HEK293 (cell line): ENCODE measurements at regions not wholly inside any gene's neighbourhood (a gene's known extent, or its start where the extent isn't known, plus 50 kb on each side); places are given as distances from the start of the nearest gene placed in this dataset.

Experiments used
- CTCF ChIA-PET: fragments of 350-600 bp; formaldehyde crosslinking; extraction: SDS; loops from one replicate; lab custom pipeline; 2021; ENCODE audit warnings: antibody characterized with exemption; lab: Yijun Ruan, JAX
- POLR2A ChIA-PET: fragments of 300-600 bp; formaldehyde crosslinking; extraction: SDS; loops from one replicate; lab custom pipeline; 2020; ENCODE audit warnings: antibody characterized with exemption, inconsistent platforms; lab: Yijun Ruan, JAX
- H3K27ac ChIP-seq: fragments of 200-500 bp; sonication (Bioruptor generic); 2 replicates; pipeline ENCODE4 v1.5.1; 2014; ENCODE audit warnings: low read depth, low read length, control low read depth, inconsistent platforms; ENCODE audit errors: extremely low read depth
- H3K36me3 ChIP-seq, 2 experiments: fragments of 200-500 bp in 1 of 2; sonication (Bioruptor generic) in 1 of 2; 1 replicate in 1 of 2; 2 replicates in 1 of 2; pipeline ENCODE4 v1.5.1; 2014 to 2017; ENCODE audit warnings: inconsistent platforms in 2 of 2, low read length in 2 of 2; ENCODE audit not compliant: control insufficient read depth in 2 of 2, insufficient read depth in 1 of 2
- H3K4me1 ChIP-seq: fragments of 200-500 bp; sonication (Bioruptor generic); 2 replicates; pipeline ENCODE4 v1.5.1; 2014; ENCODE audit warnings: mild to moderate bottlenecking, low read length, inconsistent platforms; ENCODE audit not compliant: control insufficient read depth, insufficient read depth
- H3K4me3 ChIP-seq: 2 replicates; pipeline ENCODE4 v1.5.1; 2011; ENCODE audit warnings: low read depth, mild to moderate bottlenecking, control low read depth, low read length, moderate library complexity
- H3K9me3 ChIP-seq: fragments of 200-500 bp; sonication (Bioruptor generic); 2 replicates; pipeline ENCODE4 v1.5.1; 2014; ENCODE audit warnings: low read depth, low read length, inconsistent platforms; ENCODE audit not compliant: control insufficient read depth, insufficient read depth
- CTCF ChIP-seq: fragments of 450-650 bp; formaldehyde crosslinking; IDR thresholded peaks from 2 replicates; pipeline ENCODE4 v1.5.1; 2016; ENCODE audit warnings: missing biosample characterization, missing genetic modification characterization
- HOXA7 ChIP-seq: sonication (generic); formaldehyde crosslinking; IDR thresholded peaks from 2 replicates; pipeline ENCODE4 v1.8.1; 2022; ENCODE audit warnings: missing genetic modification reagents, borderline replicate concordance
- HOXD13 ChIP-seq: sonication (generic); formaldehyde crosslinking; IDR thresholded peaks from 2 replicates; pipeline ENCODE4 v1.8.0; 2022; ENCODE audit warnings: missing genetic modification reagents, borderline replicate concordance
- MYNN ChIP-seq: fragments of 450-650 bp; formaldehyde crosslinking; IDR thresholded peaks from 2 replicates; pipeline ENCODE4 v1.5.1; 2016; ENCODE audit warnings: missing biosample characterization, missing genetic modification characterization, borderline replicate concordance
- PRDM10 ChIP-seq: fragments of 450-650 bp; formaldehyde crosslinking; IDR thresholded peaks from 2 replicates; pipeline ENCODE4 v1.5.1; 2016; ENCODE audit warnings: missing biosample characterization, missing genetic modification characterization
- SP3 ChIP-seq: fragments of 450-650 bp; formaldehyde crosslinking; IDR thresholded peaks from 2 replicates; pipeline ENCODE4 v1.5.1; 2016; ENCODE audit warnings: missing biosample characterization, missing genetic modification characterization
- ZEB2 ChIP-seq: fragments of 450-650 bp; formaldehyde crosslinking; IDR thresholded peaks from 2 replicates; pipeline ENCODE4 v1.5.1; 2016; ENCODE audit warnings: missing biosample characterization, missing genetic modification characterization
- ZFP41 ChIP-seq: fragments of 450-650 bp; formaldehyde crosslinking; IDR thresholded peaks from 2 replicates; pipeline ENCODE4 v1.5.1; 2016; ENCODE audit warnings: missing biosample characterization, missing genetic modification characterization, borderline replicate concordance
- ZNF133 ChIP-seq: fragments of 450-650 bp; formaldehyde crosslinking; IDR thresholded peaks from 2 replicates; pipeline ENCODE4 v1.5.1; 2016; ENCODE audit warnings: missing biosample characterization, missing genetic modification characterization
- ZNF341 ChIP-seq: fragments of 450-650 bp; formaldehyde crosslinking; IDR thresholded peaks from 2 replicates; pipeline ENCODE4; 2016; ENCODE audit warnings: low read depth, missing biosample characterization, missing genetic modification characterization
- ZNF37A ChIP-seq: fragments of 450-650 bp; IDR thresholded peaks from 2 replicates; pipeline ENCODE4 v1.5.1; 2018; ENCODE audit warnings: missing biosample characterization, missing genetic modification characterization
- ZNF658 ChIP-seq: fragments of 450-650 bp; formaldehyde crosslinking; IDR thresholded peaks from 2 replicates; pipeline ENCODE4; 2016; ENCODE audit warnings: missing biosample characterization, missing genetic modification characterization
- ZNF677 ChIP-seq: fragments of 450-650 bp; IDR thresholded peaks from 2 replicates; pipeline ENCODE4 v1.5.0; 2018; ENCODE audit warnings: missing biosample characterization, mild to moderate bottlenecking, missing genetic modification characterization, moderate library complexity
- ZNF76 ChIP-seq: fragments of 450-650 bp; formaldehyde crosslinking; IDR thresholded peaks from 2 replicates; pipeline ENCODE4; 2016; ENCODE audit warnings: low read depth, missing biosample characterization, missing genetic modification characterization, borderline replicate concordance
- ZSCAN16 ChIP-seq: fragments of 450-650 bp; formaldehyde crosslinking; IDR thresholded peaks from 2 replicates; pipeline ENCODE4 v1.5.1; 2016; ENCODE audit warnings: missing biosample characterization, missing genetic modification characterization
- ZSCAN30 ChIP-seq: fragments of 450-650 bp; IDR thresholded peaks from 2 replicates; pipeline ENCODE4 v1.5.1; 2018; ENCODE audit warnings: missing biosample characterization, mild to moderate bottlenecking, missing genetic modification characterization, moderate library complexity
- TF ChIP-seq, protein P1 (sequence below): fragments of 450-650 bp; formaldehyde crosslinking; IDR thresholded peaks from 2 replicates; pipeline ENCODE4 v1.5.1; 2017; ENCODE audit warnings: missing biosample characterization, missing genetic modification characterization
- TF ChIP-seq, protein P2 (sequence below): fragments of 450-650 bp; formaldehyde crosslinking; IDR thresholded peaks from 2 replicates; pipeline ENCODE4 v1.5.1; 2017; ENCODE audit warnings: missing biosample characterization, missing genetic modification characterization

GRCh38 chr7:96521068-96521894 is 188.4 kb downstream of the SEM1 start (continued):
- TF ChIP-seq PRDM10 (no peak), CTCF (tag by site-specific recombination) (no peak), HOXD13 (CRISPR knock-in tag) (no peak)

GRCh38 chr7:96508371-96508770 is 186.5 kb upstream of the SLC25A13 start:
- Histone ChIP-seq H3K27ac (no peak overlapping the region), H3K36me3 (no peaks in the 10 kb centered on the region), H3K4me3 (no peak overlapping the region), H3K9me3 (no peaks in the 10 kb centered on the region), H3K4me1 (no peaks in the 10 kb centered on the region)
- no peak for TF ChIP-seq ZEB2 (tag by site-specific recombination)
- no peak for TF ChIP-seq ZNF341
- no peak for TF ChIP-seq HOXA7 (CRISPR knock-in tag)
- TF ChIP-seq ZNF133 (tag by site-specific recombination), result no peak
- no peak for TF ChIP-seq ZSCAN30 (tag by site-specific recombination)
- no peak for TF ChIP-seq ZNF37A
- no peak for TF ChIP-seq SP3 (tag by site-specific recombination)
- TF ChIP-seq ZNF76 (tag by site-specific recombination), result no peak
- no peak for TF ChIP-seq ZSCAN16 (tag by site-specific recombination)
- TF ChIP-seq MYNN (tag by site-specific recombination), result no peak
- TF ChIP-seq ZFP41 (tag by site-specific recombination), result no peak
- TF ChIP-seq ZNF658 (tag by site-specific recombination), result no peak
- TF ChIP-seq, protein P1, sequence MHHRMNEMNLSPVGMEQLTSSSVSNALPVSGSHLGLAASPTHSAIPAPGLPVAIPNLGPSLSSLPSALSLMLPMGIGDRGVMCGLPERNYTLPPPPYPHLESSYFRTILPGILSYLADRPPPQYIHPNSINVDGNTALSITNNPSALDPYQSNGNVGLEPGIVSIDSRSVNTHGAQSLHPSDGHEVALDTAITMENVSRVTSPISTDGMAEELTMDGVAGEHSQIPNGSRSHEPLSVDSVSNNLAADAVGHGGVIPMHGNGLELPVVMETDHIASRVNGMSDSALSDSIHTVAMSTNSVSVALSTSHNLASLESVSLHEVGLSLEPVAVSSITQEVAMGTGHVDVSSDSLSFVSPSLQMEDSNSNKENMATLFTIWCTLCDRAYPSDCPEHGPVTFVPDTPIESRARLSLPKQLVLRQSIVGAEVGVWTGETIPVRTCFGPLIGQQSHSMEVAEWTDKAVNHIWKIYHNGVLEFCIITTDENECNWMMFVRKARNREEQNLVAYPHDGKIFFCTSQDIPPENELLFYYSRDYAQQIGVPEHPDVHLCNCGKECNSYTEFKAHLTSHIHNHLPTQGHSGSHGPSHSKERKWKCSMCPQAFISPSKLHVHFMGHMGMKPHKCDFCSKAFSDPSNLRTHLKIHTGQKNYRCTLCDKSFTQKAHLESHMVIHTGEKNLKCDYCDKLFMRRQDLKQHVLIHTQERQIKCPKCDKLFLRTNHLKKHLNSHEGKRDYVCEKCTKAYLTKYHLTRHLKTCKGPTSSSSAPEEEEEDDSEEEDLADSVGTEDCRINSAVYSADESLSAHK (tag by site-specific recombination), result no peak
- TF ChIP-seq ZNF677 (tag by site-specific recombination), result no peak
- TF ChIP-seq, protein P2, sequence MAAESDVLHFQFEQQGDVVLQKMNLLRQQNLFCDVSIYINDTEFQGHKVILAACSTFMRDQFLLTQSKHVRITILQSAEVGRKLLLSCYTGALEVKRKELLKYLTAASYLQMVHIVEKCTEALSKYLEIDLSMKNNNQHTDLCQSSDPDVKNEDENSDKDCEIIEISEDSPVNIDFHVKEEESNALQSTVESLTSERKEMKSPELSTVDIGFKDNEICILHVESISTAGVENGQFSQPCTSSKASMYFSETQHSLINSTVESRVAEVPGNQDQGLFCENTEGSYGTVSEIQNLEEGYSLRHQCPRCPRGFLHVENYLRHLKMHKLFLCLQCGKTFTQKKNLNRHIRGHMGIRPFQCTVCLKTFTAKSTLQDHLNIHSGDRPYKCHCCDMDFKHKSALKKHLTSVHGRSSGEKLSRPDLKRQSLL, result no peak
- POLR2A ChIA-PET, result no interaction called here
- CTCF ChIA-PET, result no interaction called here
